ENCODE measurements at regions not wholly inside any gene's neighbourhood (a gene's known extent, or its start where the extent isn't known, plus 50 kb on each side); places are given as distances from the start of the nearest gene placed in this dataset.

DNA sequence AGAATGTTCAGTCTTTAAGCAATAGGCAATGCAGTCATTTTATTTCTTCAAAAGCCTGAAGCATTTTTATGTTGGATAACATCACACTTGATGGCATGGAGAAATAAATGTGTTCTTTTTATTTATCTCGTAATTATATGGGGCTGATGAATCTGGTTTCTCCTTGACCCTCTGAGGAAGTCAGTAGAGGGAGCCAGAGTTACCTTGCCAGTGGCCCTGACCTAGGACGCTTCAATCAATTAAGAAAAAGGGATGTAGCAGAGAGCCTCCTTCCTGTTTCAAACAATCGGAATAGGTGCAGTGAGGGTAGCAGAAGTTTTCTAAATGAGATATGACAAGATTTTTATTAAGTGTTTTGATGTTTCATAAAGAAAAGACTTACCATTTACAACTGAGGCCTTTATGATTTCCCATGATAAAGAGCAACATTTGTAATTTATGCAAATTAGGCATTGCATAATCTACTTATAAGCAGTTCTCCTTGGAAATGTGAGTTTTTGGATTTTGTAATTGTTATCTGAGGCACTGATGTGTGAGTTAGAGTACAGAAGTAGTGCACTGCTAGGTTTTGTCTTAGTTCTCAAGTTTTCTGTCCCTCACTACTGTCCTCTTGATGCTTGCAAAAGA, 129.1 kb downstream of the RAP2B start:
- no peak overlapping the region for H3K4me3 ChIP-seq (ENCODE audit: low read length)
- no peak for DNase-seq (ENCODE audit: low read depth)
- TF ChIP-seq, protein P1, sequence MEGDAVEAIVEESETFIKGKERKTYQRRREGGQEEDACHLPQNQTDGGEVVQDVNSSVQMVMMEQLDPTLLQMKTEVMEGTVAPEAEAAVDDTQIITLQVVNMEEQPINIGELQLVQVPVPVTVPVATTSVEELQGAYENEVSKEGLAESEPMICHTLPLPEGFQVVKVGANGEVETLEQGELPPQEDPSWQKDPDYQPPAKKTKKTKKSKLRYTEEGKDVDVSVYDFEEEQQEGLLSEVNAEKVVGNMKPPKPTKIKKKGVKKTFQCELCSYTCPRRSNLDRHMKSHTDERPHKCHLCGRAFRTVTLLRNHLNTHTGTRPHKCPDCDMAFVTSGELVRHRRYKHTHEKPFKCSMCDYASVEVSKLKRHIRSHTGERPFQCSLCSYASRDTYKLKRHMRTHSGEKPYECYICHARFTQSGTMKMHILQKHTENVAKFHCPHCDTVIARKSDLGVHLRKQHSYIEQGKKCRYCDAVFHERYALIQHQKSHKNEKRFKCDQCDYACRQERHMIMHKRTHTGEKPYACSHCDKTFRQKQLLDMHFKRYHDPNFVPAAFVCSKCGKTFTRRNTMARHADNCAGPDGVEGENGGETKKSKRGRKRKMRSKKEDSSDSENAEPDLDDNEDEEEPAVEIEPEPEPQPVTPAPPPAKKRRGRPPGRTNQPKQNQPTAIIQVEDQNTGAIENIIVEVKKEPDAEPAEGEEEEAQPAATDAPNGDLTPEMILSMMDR (conservative IDR thresholded peaks at IDR 0.05; ENCODE audit: low read length): peak; percentile 49

DNA sequence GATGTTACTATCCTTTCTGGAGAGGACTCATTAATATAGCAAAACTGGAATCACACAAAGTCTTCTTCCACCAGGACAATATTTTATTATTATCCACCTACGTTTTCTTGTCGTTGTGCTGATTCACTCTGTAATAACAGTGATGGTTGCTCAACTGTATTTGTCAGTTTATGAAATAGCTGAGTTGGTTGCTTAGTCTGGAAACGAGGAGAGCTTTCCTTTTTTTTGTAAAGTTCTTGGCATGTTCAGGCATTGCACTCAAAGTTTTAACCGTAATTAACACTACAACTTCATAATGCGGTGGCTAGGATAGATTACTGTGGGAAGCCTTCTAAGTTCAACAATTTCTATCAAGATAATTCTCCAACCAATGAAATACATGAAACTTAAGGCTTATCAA, 131.2 kb downstream of the RAP2B start:
- TF ChIP-seq, protein P1 (conservative IDR thresholded peaks at IDR 0.05; ENCODE audit: low read length): no peak
- DNase-seq (ENCODE audit: low read depth): peak; percentile 76

DNA sequence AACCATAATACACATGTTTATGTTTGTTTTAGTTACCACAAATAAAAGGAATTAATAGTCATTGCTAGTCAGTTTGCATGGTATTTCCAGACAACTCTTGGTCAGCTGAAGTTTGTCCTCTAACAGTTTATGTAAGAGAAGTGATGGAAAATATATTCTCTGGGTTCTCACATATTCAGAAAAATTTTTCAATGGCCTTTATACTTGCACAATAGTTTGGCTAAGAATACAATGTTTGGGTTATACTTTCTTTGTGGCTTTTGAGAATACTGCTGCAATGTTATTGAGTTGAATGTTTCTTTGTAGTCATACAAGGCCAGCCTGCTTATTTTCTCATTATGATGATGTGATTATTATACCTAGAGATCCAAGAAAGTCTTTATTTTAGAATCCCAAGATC, 133.9 kb downstream of the RAP2B start:
- no peak overlapping the region for H3K4me3 ChIP-seq (ENCODE audit: low read length)
- peak; percentile 71 for DNase-seq (ENCODE audit: low read depth)
- TF ChIP-seq, protein P1 (conservative IDR thresholded peaks at IDR 0.05; ENCODE audit: low read length): no peak

More for the DNA sequence above, 131.2 kb downstream of the RAP2B start:
- H3K4me3 ChIP-seq (ENCODE audit: low read length): no peak overlapping the region

DNA sequence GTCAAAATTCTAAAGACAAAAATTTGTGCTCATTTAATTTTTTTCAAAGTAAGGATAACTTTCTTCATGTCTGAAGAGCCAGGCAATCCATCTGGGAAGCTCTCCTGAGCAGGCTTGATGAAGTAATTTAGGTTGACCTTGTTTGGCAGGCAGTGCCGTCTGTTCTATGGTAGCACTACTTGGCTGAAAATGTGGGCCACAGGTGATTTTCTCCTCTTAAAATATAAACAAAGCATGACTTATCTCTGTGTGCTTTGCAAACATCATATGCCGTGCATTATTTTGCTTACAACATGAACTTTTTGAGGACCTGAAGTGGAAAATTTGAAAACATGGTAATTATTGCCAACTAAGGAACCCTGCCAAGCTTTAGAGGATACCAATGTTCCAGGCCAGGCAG, 143.2 kb downstream of the RAP2B start:
- DNase-seq (ENCODE audit: low read depth): no peak
- H3K4me3 ChIP-seq (ENCODE audit: low read length): no peak overlapping the region
- TF ChIP-seq, protein P1 (conservative IDR thresholded peaks at IDR 0.05; ENCODE audit: low read length): no peak

DNA sequence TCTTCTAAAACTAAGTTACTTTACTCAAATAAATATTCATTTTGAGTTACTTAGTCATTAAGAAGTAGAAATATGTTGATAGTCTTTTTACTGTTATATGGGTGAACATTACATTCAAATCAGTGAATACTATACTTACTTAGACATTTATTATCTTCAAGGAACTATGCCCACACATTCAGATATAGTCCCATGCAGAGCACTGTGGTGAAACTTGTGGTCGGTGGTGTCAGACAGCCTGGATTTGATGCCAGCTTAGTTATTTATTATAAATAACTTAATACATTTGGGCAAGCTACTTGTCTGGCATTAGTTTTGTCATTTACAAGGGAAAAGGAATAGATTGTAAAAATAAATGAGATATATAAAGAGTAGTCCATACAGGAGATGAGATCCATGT, 149.5 kb downstream of the RAP2B start:
- DNase-seq (ENCODE audit: low read depth): peak; percentile 16
- H3K4me3 ChIP-seq (ENCODE audit: low read length): no peak overlapping the region
- TF ChIP-seq, protein P1 (conservative IDR thresholded peaks at IDR 0.05; ENCODE audit: low read length): no peak

DNA sequence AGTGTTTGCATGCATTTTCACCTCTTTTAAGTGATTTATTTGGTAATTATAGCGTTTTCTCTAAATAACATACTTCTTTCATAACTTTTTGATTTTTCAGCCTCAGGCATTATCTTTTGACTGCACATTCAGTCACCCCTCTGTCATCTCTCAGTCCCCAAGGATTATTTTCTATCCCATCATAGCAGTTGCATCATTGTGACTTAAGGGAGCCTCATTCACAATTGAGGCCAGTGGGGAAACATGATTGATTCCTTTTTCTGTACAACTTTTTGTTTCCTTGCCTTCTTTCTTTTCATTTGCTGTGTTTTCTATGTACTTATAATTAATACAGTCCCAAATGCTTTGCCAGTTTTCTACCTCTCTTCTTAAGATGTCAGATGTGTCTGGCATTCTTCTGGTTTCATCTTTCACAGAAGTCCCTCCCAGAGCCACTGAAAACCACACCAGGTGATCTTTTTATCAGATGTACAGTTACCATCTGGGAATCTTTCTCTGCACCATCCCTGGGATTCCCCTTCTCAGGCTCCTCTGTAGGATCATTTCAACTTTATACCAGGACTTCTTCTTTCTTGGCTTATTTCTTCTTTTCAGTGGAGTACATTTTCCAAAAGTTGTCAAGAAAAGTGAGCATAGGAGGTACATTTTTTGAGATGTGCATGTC, 151.4 kb downstream of the RAP2B start:
- TF ChIP-seq, protein P1 (conservative IDR thresholded peaks at IDR 0.05; ENCODE audit: low read length): no peak
- no peak overlapping the region for H3K4me3 ChIP-seq (ENCODE audit: low read length)
- DNase-seq (ENCODE audit: low read depth): peak; percentile 17

DNA sequence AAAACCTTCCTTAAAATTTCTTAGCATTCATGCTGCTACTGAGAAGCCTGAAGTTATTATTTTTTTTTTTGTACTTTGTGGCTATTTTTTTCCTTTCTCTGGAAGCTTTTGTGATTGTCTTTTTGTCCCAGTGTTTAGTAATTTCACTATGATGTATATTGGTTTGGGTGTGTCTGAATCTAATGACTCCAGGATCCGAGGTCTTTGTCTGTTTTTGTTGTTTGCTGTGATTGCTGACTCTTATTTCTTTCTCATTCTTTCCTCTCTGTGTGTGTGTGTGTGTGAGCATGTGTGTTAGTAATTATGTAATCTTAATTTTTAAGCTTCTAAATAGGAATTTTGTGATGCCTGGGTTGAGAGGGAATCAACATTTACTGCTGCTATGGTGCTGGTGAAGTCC, 152.0 kb downstream of the RAP2B start:
- TF ChIP-seq, protein P1 (conservative IDR thresholded peaks at IDR 0.05; ENCODE audit: low read length): no peak
- DNase-seq (ENCODE audit: low read depth): no peak

More for the DNA sequence above, 152.0 kb downstream of the RAP2B start:
- no peak overlapping the region for H3K4me3 ChIP-seq (ENCODE audit: low read length)

All from AG10803 (cell line).